ENCODE measurements at regions not wholly inside any gene's neighbourhood (a gene's known extent, or its start where the extent isn't known, plus 50 kb on each side); places are given as distances from the start of the nearest gene placed in this dataset.

DNA sequence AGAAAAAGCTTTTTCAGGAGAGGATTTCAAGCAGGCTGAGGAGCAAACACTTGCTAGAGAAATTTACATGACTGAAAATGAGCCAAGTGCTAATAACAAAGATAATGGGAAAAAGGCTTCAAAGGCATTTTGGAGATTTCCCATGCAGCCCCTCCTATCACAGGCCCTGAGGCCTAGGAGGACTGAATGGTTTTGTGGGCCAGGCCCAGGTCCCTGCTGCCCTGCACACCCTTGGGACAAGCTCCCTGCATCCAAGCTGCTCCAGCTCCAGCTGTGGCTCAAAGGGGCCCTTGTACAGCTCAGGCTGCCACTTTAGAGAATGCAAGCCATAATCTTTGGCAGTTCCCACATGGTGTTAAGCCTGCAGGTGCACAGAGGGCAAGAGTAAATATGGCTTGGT is 154.0 kb upstream of the LMNTD1 start:
- TF ChIP-seq, protein P1, sequence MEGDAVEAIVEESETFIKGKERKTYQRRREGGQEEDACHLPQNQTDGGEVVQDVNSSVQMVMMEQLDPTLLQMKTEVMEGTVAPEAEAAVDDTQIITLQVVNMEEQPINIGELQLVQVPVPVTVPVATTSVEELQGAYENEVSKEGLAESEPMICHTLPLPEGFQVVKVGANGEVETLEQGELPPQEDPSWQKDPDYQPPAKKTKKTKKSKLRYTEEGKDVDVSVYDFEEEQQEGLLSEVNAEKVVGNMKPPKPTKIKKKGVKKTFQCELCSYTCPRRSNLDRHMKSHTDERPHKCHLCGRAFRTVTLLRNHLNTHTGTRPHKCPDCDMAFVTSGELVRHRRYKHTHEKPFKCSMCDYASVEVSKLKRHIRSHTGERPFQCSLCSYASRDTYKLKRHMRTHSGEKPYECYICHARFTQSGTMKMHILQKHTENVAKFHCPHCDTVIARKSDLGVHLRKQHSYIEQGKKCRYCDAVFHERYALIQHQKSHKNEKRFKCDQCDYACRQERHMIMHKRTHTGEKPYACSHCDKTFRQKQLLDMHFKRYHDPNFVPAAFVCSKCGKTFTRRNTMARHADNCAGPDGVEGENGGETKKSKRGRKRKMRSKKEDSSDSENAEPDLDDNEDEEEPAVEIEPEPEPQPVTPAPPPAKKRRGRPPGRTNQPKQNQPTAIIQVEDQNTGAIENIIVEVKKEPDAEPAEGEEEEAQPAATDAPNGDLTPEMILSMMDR (IDR thresholded peaks at IDR 0.05), result no peak
- no peak for TF ChIP-seq POLR2A (IDR thresholded peaks at IDR 0.05)

Data from testis (tissue), 2 donors.